ENCODE measurements at regions not wholly inside any gene's neighbourhood (a gene's known extent, or its start where the extent isn't known, plus 50 kb on each side); places are given as distances from the start of the nearest gene placed in this dataset.

GRCh38 chr14:22491683-22492621, 97.1 kb downstream of the DAD1 start:
- TF ChIP-seq POLR2A (IDR thresholded peaks at IDR 0.05; ENCODE audit: low read depth, low read length) (peak; percentile 63), POLR2AphosphoS5 (IDR thresholded peaks at IDR 0.05; ENCODE audit: low read depth, low read length) (peak; percentile 21; the same call in 1 of the 2 replicates), TAF1 (IDR thresholded peaks at IDR 0.05; ENCODE audit: low read depth, low read length) (0 out of 2 replicates have a peak, but pooled peaks have one; percentile 44), SPI1 (IDR thresholded peaks at IDR 0.05; ENCODE audit: low read depth, low read length) (no peak)
